Chondrocyte (in vitro differentiated cells): ENCODE measurements at regions not wholly inside any gene's neighbourhood (a gene's known extent, or its start where the extent isn't known, plus 50 kb on each side); places are given as distances from the start of the nearest gene placed in this dataset.

Experiments
- DNase-seq: peaks from one replicate; pipeline ENCODE4 v3.0.0; 2021; ENCODE audit warnings: mixed read lengths, low spot score
- H3K27ac Mint-ChIP-seq: one replicate; pipeline ENCODE4 v1.8.0; 2021; ENCODE audit warnings: mild to moderate bottlenecking, moderate library complexity, mixed read lengths; ENCODE audit not compliant: unreplicated experiment
- H3K27me3 Mint-ChIP-seq: 2 replicates; pipeline ENCODE4 v1.8.0; 2021; ENCODE audit warnings: low read depth, mixed read lengths
- H3K36me3 Mint-ChIP-seq: 2 replicates; pipeline ENCODE4 v1.8.0; 2021; ENCODE audit warnings: low read depth, mixed read lengths
- H3K4me1 Mint-ChIP-seq: 2 replicates; pipeline ENCODE4 v1.8.0; 2021; ENCODE audit warnings: low read depth, mild to moderate bottlenecking, mixed read lengths
- H3K4me3 Mint-ChIP-seq: one replicate; pipeline ENCODE4 v1.8.0; 2021; ENCODE audit warnings: mild to moderate bottlenecking, moderate library complexity, mixed read lengths; ENCODE audit not compliant: unreplicated experiment
- H3K9me3 Mint-ChIP-seq: 2 replicates; pipeline ENCODE4 v1.8.0; 2021; ENCODE audit warnings: low read depth, mixed read lengths
- TF ChIP-seq, protein P1 (sequence below): fragments of 200-600 bp; sonication (generic); IDR thresholded peaks from 2 replicates; pipeline ENCODE4 v1.5.0; 2021; ENCODE audit warnings: antibody characterized with exemption, mild to moderate bottlenecking, moderate library complexity

DNA sequence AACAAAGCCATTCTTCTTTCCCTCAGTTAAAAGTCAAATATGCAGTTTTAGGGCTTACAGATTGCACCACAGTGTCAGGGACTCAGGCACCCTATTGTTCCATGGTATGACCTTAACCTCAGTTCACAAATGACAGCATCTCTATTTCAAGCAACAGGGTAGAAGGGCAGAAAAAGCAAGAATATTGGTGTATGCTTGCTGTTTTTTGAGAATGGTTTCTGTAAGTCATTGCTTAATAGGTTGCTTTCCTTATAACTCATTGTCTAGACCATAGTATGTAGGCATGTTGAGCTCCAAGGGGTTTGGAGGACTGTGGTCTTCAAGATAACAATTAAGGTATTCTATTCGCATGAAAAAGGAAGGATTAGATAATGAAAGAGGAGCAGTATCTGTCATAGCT lies 183.5 kb upstream of the EDIL3 start:
- Mint-ChIP-seq H3K4me3 (no peak overlapping the region), H3K9me3 (no peaks in the 10 kb centered on the region)

GRCh38 chr5:84565866-84566265 lies 181.2 kb upstream of the EDIL3 start:
- H3K27ac Mint-ChIP-seq = no peak overlapping the region
- no peak overlapping the region for H3K4me3 Mint-ChIP-seq
- H3K4me1 Mint-ChIP-seq = peaks cover 7% of the 10 kb centered on the region
- no peak for DNase-seq
- H3K9me3 Mint-ChIP-seq = no peaks in the 10 kb centered on the region
- no peaks in the 10 kb centered on the region for H3K36me3 Mint-ChIP-seq
- H3K27me3 Mint-ChIP-seq = no peaks in the 10 kb centered on the region
- TF ChIP-seq, protein P1, sequence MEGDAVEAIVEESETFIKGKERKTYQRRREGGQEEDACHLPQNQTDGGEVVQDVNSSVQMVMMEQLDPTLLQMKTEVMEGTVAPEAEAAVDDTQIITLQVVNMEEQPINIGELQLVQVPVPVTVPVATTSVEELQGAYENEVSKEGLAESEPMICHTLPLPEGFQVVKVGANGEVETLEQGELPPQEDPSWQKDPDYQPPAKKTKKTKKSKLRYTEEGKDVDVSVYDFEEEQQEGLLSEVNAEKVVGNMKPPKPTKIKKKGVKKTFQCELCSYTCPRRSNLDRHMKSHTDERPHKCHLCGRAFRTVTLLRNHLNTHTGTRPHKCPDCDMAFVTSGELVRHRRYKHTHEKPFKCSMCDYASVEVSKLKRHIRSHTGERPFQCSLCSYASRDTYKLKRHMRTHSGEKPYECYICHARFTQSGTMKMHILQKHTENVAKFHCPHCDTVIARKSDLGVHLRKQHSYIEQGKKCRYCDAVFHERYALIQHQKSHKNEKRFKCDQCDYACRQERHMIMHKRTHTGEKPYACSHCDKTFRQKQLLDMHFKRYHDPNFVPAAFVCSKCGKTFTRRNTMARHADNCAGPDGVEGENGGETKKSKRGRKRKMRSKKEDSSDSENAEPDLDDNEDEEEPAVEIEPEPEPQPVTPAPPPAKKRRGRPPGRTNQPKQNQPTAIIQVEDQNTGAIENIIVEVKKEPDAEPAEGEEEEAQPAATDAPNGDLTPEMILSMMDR = no peak

More for the DNA sequence above, 183.5 kb upstream of the EDIL3 start:
- Mint-ChIP-seq H3K27ac (no peak overlapping the region), H3K4me1 (peaks cover 7% of the 10 kb centered on the region), H3K27me3 (no peaks in the 10 kb centered on the region), H3K36me3 (no peaks in the 10 kb centered on the region)
- no peak for DNase-seq
- TF ChIP-seq, protein P1 = no peak

DNA sequence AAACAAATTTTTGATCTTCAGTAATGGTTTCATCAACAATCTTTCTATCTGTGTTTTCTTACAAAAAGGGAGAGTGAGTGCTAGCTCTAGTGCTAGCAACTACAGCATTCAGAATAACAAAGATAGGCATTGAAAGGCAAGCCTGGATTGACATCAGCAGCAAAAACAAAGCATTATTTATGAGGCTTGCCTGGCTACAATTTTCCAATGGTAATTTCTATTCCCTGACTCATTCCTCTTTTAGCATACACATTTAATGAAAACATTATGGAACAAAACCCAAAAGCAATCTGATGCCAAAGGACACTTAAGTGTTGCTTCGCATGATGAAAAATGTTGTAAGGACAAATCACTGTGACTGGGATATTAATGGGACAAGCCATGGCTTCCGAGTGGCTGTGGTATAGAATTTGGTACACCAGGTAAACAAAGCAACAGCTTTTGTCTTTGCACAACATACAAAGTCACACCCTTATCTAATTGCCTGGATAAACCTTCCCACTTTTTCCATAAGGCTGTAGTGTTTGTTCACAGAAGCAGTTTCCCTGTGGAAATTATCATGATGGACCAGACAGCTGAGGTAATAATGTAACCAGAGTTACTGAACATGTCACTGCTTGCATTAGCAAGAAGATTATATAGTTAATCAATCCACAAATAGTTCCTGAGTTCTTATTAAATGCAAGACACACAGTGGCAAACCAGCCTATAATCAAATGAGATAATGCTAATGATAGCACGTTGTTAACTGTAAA lies 179.8 kb upstream of the EDIL3 start:
- H3K27me3 Mint-ChIP-seq = no peaks in the 10 kb centered on the region
- peaks cover 7% of the 10 kb centered on the region for H3K4me1 Mint-ChIP-seq
- no peaks in the 10 kb centered on the region for H3K36me3 Mint-ChIP-seq
- TF ChIP-seq, protein P1 = no peak
- no peak overlapping the region for H3K4me3 Mint-ChIP-seq
- no peaks in the 10 kb centered on the region for H3K9me3 Mint-ChIP-seq
- DNase-seq = no peak
- no peak overlapping the region for H3K27ac Mint-ChIP-seq

DNA sequence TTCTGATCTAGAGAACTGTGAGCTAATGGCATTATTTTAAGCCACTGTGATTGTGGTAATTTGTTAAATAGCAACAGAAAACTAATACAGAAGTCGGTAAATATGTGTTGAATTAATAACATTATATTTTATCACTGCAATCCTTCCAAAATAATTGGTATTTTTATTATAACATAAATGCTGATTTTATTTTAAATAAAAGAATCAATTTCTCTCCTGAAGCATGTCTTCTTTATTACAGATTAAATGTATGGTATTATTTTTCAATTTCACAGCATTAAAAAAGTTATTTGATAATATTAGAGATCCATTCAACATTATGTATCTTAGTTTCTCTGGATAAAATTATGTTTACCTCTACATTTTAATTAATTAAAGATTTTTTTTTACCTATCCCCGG lies 165.5 kb upstream of the EDIL3 start:
- peaks cover 10% of the 10 kb centered on the region for H3K9me3 Mint-ChIP-seq
- DNase-seq = no peak
- TF ChIP-seq, protein P1 = no peak
- H3K4me3 Mint-ChIP-seq = no peak overlapping the region
- H3K36me3 Mint-ChIP-seq = peaks cover 6% of the 10 kb centered on the region
- H3K27ac Mint-ChIP-seq = no peak overlapping the region
- no peaks in the 10 kb centered on the region for H3K4me1 Mint-ChIP-seq
- no peaks in the 10 kb centered on the region for H3K27me3 Mint-ChIP-seq

- Mint-ChIP-seq H3K4me1 (no peaks in the 10 kb centered on the region), H3K27me3 (no peaks in the 10 kb centered on the region), H3K9me3 (peaks cover 5% of the 10 kb centered on the region), H3K27ac (no peak overlapping the region), H3K36me3 (peaks cover 3% of the 10 kb centered on the region), H3K4me3 (no peak overlapping the region)
- no peak for DNase-seq
- TF ChIP-seq, protein P1 = no peak
Measured at GRCh38 chr5:84549054-84549453, 164.4 kb upstream of the EDIL3 start.
